Ecto neural progenitor cell (in vitro differentiated cells): ENCODE measurements at regions not wholly inside any gene's neighbourhood (a gene's known extent, or its start where the extent isn't known, plus 50 kb on each side); places are given as distances from the start of the nearest gene placed in this dataset.

Experiments
- DNase-seq: peaks from one replicate; pipeline ENCODE4 v3.0.0-alpha.2; 2018; ENCODE audit warnings: low spot score

- no peak for DNase-seq
Measured at GRCh38 chr4:171759274-171759673, 53.9 kb upstream of the GALNTL6 start.

- DNase-seq = no peak
Measured at GRCh38 chr4:171751538-171751937, 61.7 kb upstream of the GALNTL6 start.

GRCh38 chr4:171746418-171746817 is 66.8 kb upstream of the GALNTL6 start:
- no peak for DNase-seq

GRCh38 chr4:171742436-171742835 is 70.8 kb upstream of the GALNTL6 start:
- no peak for DNase-seq

GRCh38 chr4:171727185-171727584 is 86.0 kb upstream of the GALNTL6 start:
- no peak for DNase-seq

GRCh38 chr4:171721937-171722336 is 91.3 kb upstream of the GALNTL6 start:
- DNase-seq = no peak

- DNase-seq = no peak
Measured at GRCh38 chr4:171719691-171720090, 93.5 kb upstream of the GALNTL6 start.

- no peak for DNase-seq
Measured at GRCh38 chr4:171718665-171719064, 94.5 kb upstream of the GALNTL6 start.

GRCh38 chr4:171718069-171718468 is 95.1 kb upstream of the GALNTL6 start:
- DNase-seq = no peak

- no peak for DNase-seq
Measured at GRCh38 chr4:171717231-171717741, 95.9 kb upstream of the GALNTL6 start.

- no peak for DNase-seq
Measured at GRCh38 chr4:171715973-171716372, 97.2 kb upstream of the GALNTL6 start.

- no peak for DNase-seq
Measured at GRCh38 chr4:171714791-171715454, 98.3 kb upstream of the GALNTL6 start.

- no peak for DNase-seq
Measured at GRCh38 chr4:171710743-171711142, 102.5 kb upstream of the GALNTL6 start.

GRCh38 chr4:171676555-171677215 is 136.5 kb upstream of the GALNTL6 start:
- DNase-seq = no peak

GRCh38 chr4:171674781-171675180 is 138.4 kb upstream of the GALNTL6 start:
- no peak for DNase-seq

GRCh38 chr4:171668403-171668802 is 144.8 kb upstream of the GALNTL6 start:
- DNase-seq = no peak

GRCh38 chr4:171667906-171668305 is 145.3 kb upstream of the GALNTL6 start:
- DNase-seq = no peak

- no peak for DNase-seq
Measured at GRCh38 chr4:171651071-171651470, 162.1 kb upstream of the GALNTL6 start.

GRCh38 chr4:171650543-171650942 is 162.7 kb upstream of the GALNTL6 start:
- no peak for DNase-seq

- no peak for DNase-seq
Measured at GRCh38 chr4:171648926-171649325, 164.3 kb upstream of the GALNTL6 start.

GRCh38 chr4:171646984-171647383 is 166.2 kb upstream of the GALNTL6 start:
- DNase-seq = no peak

GRCh38 chr4:171644430-171645057 is 168.7 kb upstream of the GALNTL6 start:
- DNase-seq = no peak

- no peak for DNase-seq
Measured at GRCh38 chr4:171639540-171639939, 173.7 kb upstream of the GALNTL6 start.
